GM12872 (cell line): ENCODE measurements at regions not wholly inside any gene's neighbourhood (a gene's known extent, or its start where the extent isn't known, plus 50 kb on each side); places are given as distances from the start of the nearest gene placed in this dataset.

Experiments
- CTCF ChIP-seq: IDR thresholded peaks from 3 replicates; pipeline ENCODE4 v1.5.1; 2011; ENCODE audit warnings: low read depth, mild to moderate bottlenecking, low read length, moderate library complexity; ENCODE audit not compliant: insufficient read depth

DNA sequence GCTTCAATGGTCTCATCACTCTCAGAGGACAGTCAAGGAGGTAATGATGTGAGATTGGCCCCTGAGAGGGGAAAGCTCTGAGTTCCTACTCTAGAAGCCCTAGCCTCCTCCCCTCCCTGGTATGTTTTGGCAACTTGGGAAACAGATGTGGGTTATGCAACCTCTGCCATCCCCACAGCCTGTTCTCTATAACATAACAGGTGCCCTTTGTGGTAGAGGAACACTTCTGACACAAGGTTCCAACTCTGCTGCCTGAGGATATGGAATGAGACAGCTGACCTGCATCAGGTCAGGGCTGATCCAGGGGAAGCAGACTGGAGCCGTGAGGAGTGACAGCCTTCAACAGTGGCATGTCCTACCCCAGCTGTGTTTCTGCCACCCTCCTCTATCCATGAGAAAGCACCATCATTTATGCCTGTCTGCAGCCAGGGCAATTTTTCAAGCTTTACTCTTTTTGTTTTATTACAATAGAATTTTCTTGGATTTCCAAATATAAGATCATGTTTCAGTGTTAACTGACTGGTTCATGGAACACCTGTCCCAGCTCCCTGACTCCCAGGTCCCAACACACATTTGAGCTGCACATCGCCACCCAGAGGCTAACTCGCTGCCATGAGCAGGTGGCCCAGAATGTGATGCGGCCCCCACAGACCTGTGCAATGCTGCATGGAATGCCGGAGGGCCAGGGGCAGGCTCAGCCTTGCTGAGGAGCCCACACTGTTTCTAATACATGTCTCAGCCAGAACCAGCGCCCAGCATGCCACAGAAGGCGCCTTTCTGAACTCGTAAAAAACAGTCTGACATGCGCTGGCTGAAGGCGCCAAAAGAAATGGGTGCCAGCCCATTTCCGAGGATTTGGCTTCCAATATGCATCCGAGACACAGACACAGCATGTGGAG is 124.8 kb upstream of the CHST15 start:
- no peak for TF ChIP-seq CTCF

- TF ChIP-seq CTCF: no peak
These were observed 123.6 kb upstream of the CHST15 start for GRCh38 chr10:124217031-124217430.

- no peak for TF ChIP-seq CTCF
These were observed 121.4 kb upstream of the CHST15 start for GRCh38 chr10:124214610-124215375.

GRCh38 chr10:124213899-124214510 is 120.6 kb upstream of the CHST15 start:
- TF ChIP-seq CTCF: no peak

GRCh38 chr10:124213471-124213870 is 120.1 kb upstream of the CHST15 start:
- TF ChIP-seq CTCF: no peak

- TF ChIP-seq CTCF: no peak
These were observed 119.3 kb upstream of the CHST15 start for GRCh38 chr10:124212702-124213101.

GRCh38 chr10:124211921-124212320 is 118.5 kb upstream of the CHST15 start:
- TF ChIP-seq CTCF: no peak
